Type B pancreatic cell (in vitro differentiated cells): ENCODE measurements at regions not wholly inside any gene's neighbourhood (a gene's known extent, or its start where the extent isn't known, plus 50 kb on each side); places are given as distances from the start of the nearest gene placed in this dataset.
A peak's percentile ranks its signal among the peaks of the same experiment; 100 is the strongest.

ENCODE experiments used
- DNase-seq: peaks from one replicate; pipeline ENCODE4 v3.0.0; 2021; ENCODE audit warnings: mixed read lengths; ENCODE audit not compliant: unreplicated experiment; ENCODE audit errors: extremely low spot score
- H3K27ac Mint-ChIP-seq: 2 replicates; pipeline ENCODE4 v1.8.0; 2021; ENCODE audit warnings: mild to moderate bottlenecking, mixed read lengths
- H3K27me3 Mint-ChIP-seq: 2 replicates; pipeline ENCODE4 v1.8.0; 2021; ENCODE audit warnings: mixed read lengths
- H3K36me3 Mint-ChIP-seq: 2 replicates; pipeline ENCODE4 v1.8.0; 2021; ENCODE audit warnings: mixed read lengths
- H3K4me1 Mint-ChIP-seq: one replicate; pipeline ENCODE4 v1.8.0; 2021; ENCODE audit warnings: mixed read lengths; ENCODE audit not compliant: unreplicated experiment
- H3K4me3 Mint-ChIP-seq: 2 replicates; pipeline ENCODE4 v1.8.0; 2021; ENCODE audit warnings: mild to moderate bottlenecking, mixed read lengths
- H3K9me3 Mint-ChIP-seq: 2 replicates; pipeline ENCODE4 v1.8.0; 2021; ENCODE audit warnings: mixed read lengths
- CTCF ChIP-seq: fragments of 200-600 bp; sonication (generic); conservative IDR thresholded peaks from 2 replicates; pipeline ENCODE4 v1.5.0; 2021; ENCODE audit warnings: antibody characterized with exemption, mild to moderate bottlenecking

- no peak for DNase-seq
- H3K27me3 Mint-ChIP-seq: peaks cover 4% of the 10 kb centered on the region
- TF ChIP-seq CTCF: no peak
- peaks cover 5% of the 10 kb centered on the region for H3K4me1 Mint-ChIP-seq
- H3K27ac Mint-ChIP-seq: no peak overlapping the region
- no peak overlapping the region for H3K4me3 Mint-ChIP-seq
- no peaks in the 10 kb centered on the region for H3K36me3 Mint-ChIP-seq
- no peaks in the 10 kb centered on the region for H3K9me3 Mint-ChIP-seq
These were observed 416.8 kb downstream of the LRATD1 start for GRCh38 chr2:15049096-15049993.

GRCh38 chr2:15050483-15050882 is 418.0 kb downstream of the LRATD1 start:
- H3K27me3 Mint-ChIP-seq: peaks cover 9% of the 10 kb centered on the region
- no peak for DNase-seq
- H3K36me3 Mint-ChIP-seq: no peaks in the 10 kb centered on the region
- H3K9me3 Mint-ChIP-seq: no peaks in the 10 kb centered on the region
- H3K4me1 Mint-ChIP-seq: peaks cover 5% of the 10 kb centered on the region
- no peak for TF ChIP-seq CTCF
- H3K4me3 Mint-ChIP-seq: no peak overlapping the region
- no peak overlapping the region for H3K27ac Mint-ChIP-seq

- no peak overlapping the region for H3K27ac Mint-ChIP-seq
- no peaks in the 10 kb centered on the region for H3K9me3 Mint-ChIP-seq
- no peaks in the 10 kb centered on the region for H3K36me3 Mint-ChIP-seq
- no peak for DNase-seq
- no peak overlapping the region for H3K4me3 Mint-ChIP-seq
- peaks cover 13% of the 10 kb centered on the region for H3K4me1 Mint-ChIP-seq
- H3K27me3 Mint-ChIP-seq: peaks cover 5% of the 10 kb centered on the region
- TF ChIP-seq CTCF: no peak
These were observed 421.0 kb downstream of the LRATD1 start for GRCh38 chr2:15053542-15053941.

- Mint-ChIP-seq H3K27me3 (peaks cover 9% of the 10 kb centered on the region), H3K9me3 (no peaks in the 10 kb centered on the region), H3K4me3 (no peak overlapping the region), H3K27ac (no peak overlapping the region), H3K4me1 (peaks cover 26% of the 10 kb centered on the region), H3K36me3 (no peaks in the 10 kb centered on the region)
- DNase-seq: no peak
- peak; percentile 64 for TF ChIP-seq CTCF
These were observed 425.7 kb downstream of the LRATD1 start for GRCh38 chr2:15058015-15058720.

- no peak overlapping the region for H3K27ac Mint-ChIP-seq
- peaks cover 9% of the 10 kb centered on the region for H3K27me3 Mint-ChIP-seq
- H3K36me3 Mint-ChIP-seq: no peaks in the 10 kb centered on the region
- H3K4me1 Mint-ChIP-seq: peaks cover 26% of the 10 kb centered on the region
- no peak for TF ChIP-seq CTCF
- H3K4me3 Mint-ChIP-seq: no peak overlapping the region
- no peaks in the 10 kb centered on the region for H3K9me3 Mint-ChIP-seq
- DNase-seq: no peak
These were observed 426.2 kb downstream of the LRATD1 start for GRCh38 chr2:15058721-15059157.
